AG04450 (cell line): ENCODE measurements at regions not wholly inside any gene's neighbourhood (a gene's known extent, or its start where the extent isn't known, plus 50 kb on each side); places are given as distances from the start of the nearest gene placed in this dataset.

Source experiments
- CTCF ChIA-PET: fragments of 300-600, 350-600 bp; formaldehyde crosslinking; extraction: SDS; loops from one replicate; lab custom pipeline; 2022; ENCODE audit warnings: antibody characterized with exemption, inconsistent platforms; lab: Charles Lee
- POLR2A ChIA-PET: fragments of 350-600 bp; formaldehyde crosslinking; extraction: SDS; loops from one replicate; lab custom pipeline; 2021; ENCODE audit warnings: antibody characterized with exemption, inconsistent platforms; lab: Yijun Ruan, JAX
- DNase-seq: peaks from one replicate; pipeline ENCODE4 v3.0.0-alpha.2; 2011; ENCODE audit warnings: low read depth, low spot score
- H3K27ac ChIP-seq: one replicate; pipeline ENCODE4 v1.5.1; 2012; ENCODE audit warnings: low read depth, low read length, control low read depth
- H3K27me3 ChIP-seq: one replicate; pipeline ENCODE4 v1.6.0; 2012; ENCODE audit warnings: low read length; ENCODE audit not compliant: control insufficient read depth, insufficient read depth
- H3K4me3 ChIP-seq: 2 replicates; pipeline ENCODE4 v1.5.1; 2011; ENCODE audit warnings: mild to moderate bottlenecking, low read depth, low read length, control low read depth
- H3K9me3 ChIP-seq: 2 replicates; pipeline ENCODE4 v1.5.1; 2012; ENCODE audit warnings: low read length; ENCODE audit not compliant: control insufficient read depth, insufficient read depth
- CTCF ChIP-seq: IDR thresholded peaks from 2 replicates; pipeline ENCODE4 v1.5.1; 2011; ENCODE audit warnings: low read depth, low read length, control low read depth, inconsistent platforms

GRCh38 chr4:36394352-36394903, 113.0 kb downstream of the DTHD1 start:
- no peak overlapping the region for H3K4me3 ChIP-seq
- CTCF ChIA-PET: no interaction called here
- TF ChIP-seq CTCF: no peak
- no peaks in the 10 kb centered on the region for H3K9me3 ChIP-seq
- no peaks in the 10 kb centered on the region for H3K27me3 ChIP-seq
- DNase-seq: no peak
- H3K27ac ChIP-seq: no peak overlapping the region
- POLR2A ChIA-PET: no interaction called here

- H3K9me3 ChIP-seq: no peaks in the 10 kb centered on the region
- CTCF ChIA-PET: no interaction called here
- H3K27ac ChIP-seq: no peak overlapping the region
- no peaks in the 10 kb centered on the region for H3K27me3 ChIP-seq
- no peak for DNase-seq
- no peak for TF ChIP-seq CTCF
- H3K4me3 ChIP-seq: no peak overlapping the region
- POLR2A ChIA-PET: no interaction called here
These were observed 118.4 kb downstream of the DTHD1 start for GRCh38 chr4:36399762-36400353.

- POLR2A ChIA-PET: no interaction called here
- TF ChIP-seq CTCF: no peak
- no peaks in the 10 kb centered on the region for H3K9me3 ChIP-seq
- no peak for DNase-seq
- no peaks in the 10 kb centered on the region for H3K27me3 ChIP-seq
- CTCF ChIA-PET: no interaction called here
- H3K4me3 ChIP-seq: no peak overlapping the region
- H3K27ac ChIP-seq: no peak overlapping the region
These were observed 120.8 kb downstream of the DTHD1 start for GRCh38 chr4:36402008-36402758.

GRCh38 chr4:36411338-36411737, 129.9 kb downstream of the DTHD1 start:
- no peak for DNase-seq
- CTCF ChIA-PET: no interaction called here
- Histone ChIP-seq H3K27ac (no peak overlapping the region), H3K4me3 (no peak overlapping the region), H3K27me3 (no peaks in the 10 kb centered on the region), H3K9me3 (no peaks in the 10 kb centered on the region; the same call in 1 of the 2 replicates)
- no peak for TF ChIP-seq CTCF
- POLR2A ChIA-PET: no interaction called here

GRCh38 chr4:36414248-36414647, 132.8 kb downstream of the DTHD1 start:
- TF ChIP-seq CTCF: no peak
- Histone ChIP-seq H3K9me3 (no peaks in the 10 kb centered on the region), H3K4me3 (no peak overlapping the region), H3K27ac (no peak overlapping the region), H3K27me3 (no peaks in the 10 kb centered on the region)
- ChIA-PET POLR2A (no interaction called here), CTCF (no interaction called here)
- DNase-seq: no peak
